GM10248 (cell line): ENCODE measurements at regions not wholly inside any gene's neighbourhood (a gene's known extent, or its start where the extent isn't known, plus 50 kb on each side); places are given as distances from the start of the nearest gene placed in this dataset.
"Not testable (repeated sequence)": the region's sequence is repeated elsewhere in the genome, so short reads cannot be mapped to it uniquely, and the experiment has no call there.

Experiments
- CTCF ChIA-PET: fragments of 300-600 bp; sonication (Branson Sonifier 250); formaldehyde crosslinking; extraction: SDS; loops from one replicate; lab custom pipeline; 2021; ENCODE audit warnings: antibody characterized with exemption; lab: Yijun Ruan, JAX
- POLR2A ChIA-PET: fragments of 350-650 bp; sonication (Branson Sonifier 250); formaldehyde crosslinking; extraction: SDS; loops from one replicate; lab custom pipeline; 2020; ENCODE audit warnings: antibody characterized with exemption; lab: Yijun Ruan, JAX
- DNase-seq: peaks from one replicate; pipeline ENCODE4 v3.0.0; 2012; ENCODE audit errors: extremely low spot score
- CTCF ChIP-seq: IDR thresholded peaks from 2 replicates; pipeline ENCODE4 v1.5.1; 2012; ENCODE audit warnings: mild to moderate bottlenecking, low read depth; ENCODE audit errors: extremely low read depth, missing control alignments, control extremely low read depth

GRCh38 chr5:104095527-104095926 lies 532.9 kb upstream of the NUDT12 start:
- DNase-seq = no peak
- no peak for TF ChIP-seq CTCF
- ChIA-PET POLR2A (no interaction called here), CTCF (no interaction called here)

- TF ChIP-seq CTCF = no peak
- no peak for DNase-seq
- ChIA-PET CTCF (no interaction called here), POLR2A (no interaction called here)
Measured at GRCh38 chr5:104088876-104089778, 526.5 kb upstream of the NUDT12 start.

GRCh38 chr5:104084896-104085295 lies 522.3 kb upstream of the NUDT12 start:
- ChIA-PET CTCF (no interaction called here), POLR2A (no interaction called here)
- no peak for DNase-seq
- TF ChIP-seq CTCF = no peak

GRCh38 chr5:104082754-104083153 lies 520.2 kb upstream of the NUDT12 start:
- ChIA-PET POLR2A (no interaction called here), CTCF (no interaction called here)
- DNase-seq = no peak
- no peak for TF ChIP-seq CTCF

- DNase-seq = no peak
- CTCF ChIA-PET = no interaction called here
- POLR2A ChIA-PET = no interaction called here
- no peak for TF ChIP-seq CTCF
Measured at GRCh38 chr5:104081232-104081631, 518.6 kb upstream of the NUDT12 start.

GRCh38 chr5:104080646-104081175 lies 518.1 kb upstream of the NUDT12 start:
- no peak for DNase-seq
- CTCF ChIA-PET = no interaction called here
- POLR2A ChIA-PET = no interaction called here
- no peak for TF ChIP-seq CTCF

- CTCF ChIA-PET, DNase-seq, POLR2A ChIA-PET: not testable (repeated sequence)
Measured at GRCh38 chr5:104079861-104080645, 517.5 kb upstream of the NUDT12 start.
